Non-pigmented ciliary epithelial cell (primary cell): ENCODE measurements at regions not wholly inside any gene's neighbourhood (a gene's known extent, or its start where the extent isn't known, plus 50 kb on each side); places are given as distances from the start of the nearest gene placed in this dataset.
A peak's percentile ranks its signal among the peaks of the same experiment; 100 is the strongest.
"Not testable (repeated sequence)": the region's sequence is repeated elsewhere in the genome, so short reads cannot be mapped to it uniquely, and the experiment has no call there.

Source experiments
- DNase-seq: peaks from one replicate; pipeline ENCODE4 v3.0.0-alpha.2; 2010; ENCODE audit warnings: low read depth

GRCh38 chrY:19535697-19536096, 208.8 kb downstream of the KDM5D start:
- DNase-seq, result not testable (repeated sequence)

GRCh38 chrY:19521976-19522375, 222.6 kb downstream of the KDM5D start:
- DNase-seq, result no peak

- DNase-seq, result no peak
Observed at GRCh38 chrY:19503092-19503449, 241.5 kb downstream of the KDM5D start.

GRCh38 chrY:19502169-19503091, 242.1 kb downstream of the KDM5D start:
- DNase-seq, result no peak

GRCh38 chrY:19498556-19498955, 246.0 kb downstream of the KDM5D start:
- no peak for DNase-seq

- DNase-seq, result no peak
Observed at GRCh38 chrY:19487494-19487893, 257.0 kb downstream of the KDM5D start.

GRCh38 chrY:19484997-19485396, 259.5 kb downstream of the KDM5D start:
- no peak for DNase-seq

- no peak for DNase-seq
Observed at GRCh38 chrY:19479141-19479540, 265.4 kb downstream of the KDM5D start.

GRCh38 chrY:19477959-19478358, 266.6 kb downstream of the KDM5D start:
- DNase-seq, result no peak

- no peak for DNase-seq
Observed at GRCh38 chrY:19465809-19466208, 278.7 kb downstream of the KDM5D start.

- DNase-seq, result no peak
Observed at GRCh38 chrY:19456855-19457448, 287.6 kb downstream of the KDM5D start.

GRCh38 chrY:19433059-19433458, 311.5 kb downstream of the KDM5D start:
- DNase-seq, result peak; percentile 0

GRCh38 chrY:19427736-19428518, 316.6 kb downstream of the KDM5D start:
- no peak for DNase-seq

- DNase-seq, result not testable (repeated sequence)
Observed at GRCh38 chrY:19427191-19427590, 317.3 kb downstream of the KDM5D start.

GRCh38 chrY:19410980-19411766, 333.4 kb downstream of the KDM5D start:
- DNase-seq, result no peak

GRCh38 chrY:19406246-19406645, 338.3 kb downstream of the KDM5D start:
- no peak for DNase-seq

GRCh38 chrY:19405598-19405997, 338.9 kb downstream of the KDM5D start:
- no peak for DNase-seq

GRCh38 chrY:19392876-19393275, 351.6 kb downstream of the KDM5D start:
- no peak for DNase-seq

- no peak for DNase-seq
Observed at GRCh38 chrY:19391922-19392321, 352.6 kb downstream of the KDM5D start.

GRCh38 chrY:19365321-19365720, 379.2 kb downstream of the KDM5D start:
- DNase-seq, result no peak

- DNase-seq, result no peak
Observed at GRCh38 chrY:19357249-19357648, 387.3 kb downstream of the KDM5D start.

- no peak for DNase-seq
Observed at GRCh38 chrY:19356735-19357134, 387.8 kb downstream of the KDM5D start.
